ENCODE measurements at regions not wholly inside any gene's neighbourhood (a gene's known extent, or its start where the extent isn't known, plus 50 kb on each side); places are given as distances from the start of the nearest gene placed in this dataset.

DNA sequence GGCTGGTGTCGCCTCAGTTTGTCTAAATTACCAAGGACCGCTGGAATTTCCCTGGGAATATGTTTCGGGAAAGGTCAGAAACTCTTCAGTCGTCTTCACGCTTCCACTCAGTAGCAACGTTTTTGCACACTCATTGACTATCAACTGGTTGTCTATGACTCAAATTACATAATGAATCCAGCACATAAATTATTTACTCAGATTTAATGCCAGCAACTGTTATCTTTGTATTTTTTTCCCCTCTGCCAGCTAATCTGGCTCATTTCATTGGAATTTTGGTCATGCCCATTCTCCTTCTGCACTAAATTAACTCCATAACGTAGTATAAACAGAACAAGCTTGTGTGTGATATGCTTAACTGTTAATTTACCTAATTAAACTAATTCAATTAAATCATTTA is 372.7 kb upstream of the ZFHX3 start:
- no peak overlapping the region for H3K4me3 Mint-ChIP-seq

DNA sequence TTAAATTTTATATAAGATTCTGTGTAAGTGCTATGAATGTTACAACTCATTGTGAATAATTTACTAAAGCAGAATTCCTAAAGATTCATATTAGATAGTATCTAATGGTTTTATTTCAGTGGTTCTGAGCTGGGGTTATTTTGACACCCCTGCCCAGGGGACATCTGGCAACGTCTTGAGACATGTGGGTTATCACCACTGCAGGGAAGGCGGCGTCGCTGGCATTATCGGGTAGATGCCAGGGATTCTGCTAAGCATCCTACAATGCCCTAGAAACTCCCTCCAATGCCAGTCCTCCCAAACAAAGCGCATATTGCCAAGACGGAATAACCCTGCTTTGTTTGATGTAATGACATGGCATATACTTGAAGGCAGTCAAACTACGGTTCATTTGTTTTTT is 372.3 kb upstream of the ZFHX3 start:
- Mint-ChIP-seq H3K36me3 (ENCODE audit: low read depth) (no peaks in the 10 kb centered on the region), H3K27me3 (ENCODE audit: low read depth) (no peaks in the 10 kb centered on the region), H3K4me1 (ENCODE audit: low read depth) (no peaks in the 10 kb centered on the region), H3K4me3 (no peak overlapping the region), H3K27ac (no peak overlapping the region), H3K9me3 (peaks cover 2% of the 10 kb centered on the region)

More for the DNA sequence above, 372.7 kb upstream of the ZFHX3 start:
- no peaks in the 10 kb centered on the region for H3K36me3 Mint-ChIP-seq (ENCODE audit: low read depth)
- no peaks in the 10 kb centered on the region for H3K27me3 Mint-ChIP-seq (ENCODE audit: low read depth)
- peaks cover 2% of the 10 kb centered on the region for H3K9me3 Mint-ChIP-seq
- H3K27ac Mint-ChIP-seq = no peak overlapping the region
- no peaks in the 10 kb centered on the region for H3K4me1 Mint-ChIP-seq (ENCODE audit: low read depth)

DNA sequence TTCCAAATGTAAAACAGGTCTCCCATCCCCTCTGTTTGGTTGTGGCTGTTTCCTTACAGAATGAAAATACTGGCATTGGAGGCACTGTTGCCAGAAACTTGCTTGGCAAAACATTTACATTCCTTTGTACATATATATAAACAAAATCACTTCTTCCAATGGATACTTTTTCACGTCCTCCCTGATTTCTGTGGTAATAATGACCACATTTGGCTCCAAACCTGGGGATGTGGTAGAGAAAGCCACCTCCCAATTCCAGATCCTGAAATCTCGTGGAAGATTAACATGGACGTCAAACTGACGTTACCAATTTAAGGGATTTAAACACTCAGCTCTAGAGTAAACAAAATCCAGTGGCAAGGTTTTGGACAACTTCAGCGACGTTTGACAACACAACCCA is 370.8 kb upstream of the ZFHX3 start:
- Mint-ChIP-seq H3K27ac (no peak overlapping the region), H3K4me3 (no peak overlapping the region), H3K27me3 (ENCODE audit: low read depth) (no peaks in the 10 kb centered on the region), H3K4me1 (ENCODE audit: low read depth) (no peaks in the 10 kb centered on the region), H3K36me3 (ENCODE audit: low read depth) (no peaks in the 10 kb centered on the region), H3K9me3 (peaks cover 2% of the 10 kb centered on the region)

DNA sequence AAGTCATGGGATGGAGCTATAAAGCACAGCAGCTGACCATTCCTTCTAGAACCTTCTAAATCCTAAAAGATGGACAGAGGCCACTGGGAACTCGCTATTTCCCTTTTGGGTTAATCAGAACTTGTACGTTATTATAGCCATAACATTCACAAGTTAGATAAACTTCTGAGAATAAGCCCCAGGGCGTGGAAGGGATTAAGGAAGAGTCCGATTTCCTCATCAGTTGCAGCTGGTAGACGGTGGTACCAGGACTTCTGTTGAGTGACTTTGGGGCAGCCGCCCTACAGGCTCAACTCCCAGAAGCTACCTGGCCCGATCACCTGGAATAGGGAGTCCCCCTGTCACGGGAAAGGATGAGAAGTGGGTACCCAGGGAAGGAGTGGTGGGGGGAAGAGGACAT is 370.1 kb upstream of the ZFHX3 start:
- Mint-ChIP-seq H3K4me1 (ENCODE audit: low read depth) (peaks cover 2% of the 10 kb centered on the region), H3K27ac (no peak overlapping the region), H3K4me3 (no peak overlapping the region), H3K9me3 (peaks cover 2% of the 10 kb centered on the region), H3K36me3 (ENCODE audit: low read depth) (no peaks in the 10 kb centered on the region), H3K27me3 (ENCODE audit: low read depth) (no peaks in the 10 kb centered on the region)

DNA sequence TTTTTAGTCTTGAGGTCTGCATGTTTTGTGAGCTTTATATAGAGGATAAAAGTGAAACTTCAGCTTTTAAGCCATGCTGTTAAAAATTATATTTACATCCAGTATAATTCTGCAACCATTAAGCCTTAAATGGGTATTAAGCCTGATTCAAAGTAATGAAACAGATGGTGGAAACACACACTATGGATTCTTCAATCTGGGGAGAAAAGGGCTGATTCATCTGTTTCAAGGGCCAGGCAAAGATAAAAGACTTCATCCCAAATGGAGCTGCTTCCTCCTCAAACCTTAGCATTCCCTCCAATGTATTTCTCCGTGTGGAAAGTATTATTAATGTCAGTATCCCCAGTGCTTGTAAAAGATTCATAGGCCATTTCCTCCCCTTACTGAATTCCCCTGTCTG is 367.4 kb upstream of the ZFHX3 start:
- H3K9me3 Mint-ChIP-seq = peaks cover 2% of the 10 kb centered on the region
- H3K36me3 Mint-ChIP-seq (ENCODE audit: low read depth) = no peaks in the 10 kb centered on the region
- peaks cover 3% of the 10 kb centered on the region for H3K4me1 Mint-ChIP-seq (ENCODE audit: low read depth)
- no peak overlapping the region for H3K4me3 Mint-ChIP-seq
- H3K27ac Mint-ChIP-seq = no peak overlapping the region
- H3K27me3 Mint-ChIP-seq (ENCODE audit: low read depth) = no peaks in the 10 kb centered on the region

DNA sequence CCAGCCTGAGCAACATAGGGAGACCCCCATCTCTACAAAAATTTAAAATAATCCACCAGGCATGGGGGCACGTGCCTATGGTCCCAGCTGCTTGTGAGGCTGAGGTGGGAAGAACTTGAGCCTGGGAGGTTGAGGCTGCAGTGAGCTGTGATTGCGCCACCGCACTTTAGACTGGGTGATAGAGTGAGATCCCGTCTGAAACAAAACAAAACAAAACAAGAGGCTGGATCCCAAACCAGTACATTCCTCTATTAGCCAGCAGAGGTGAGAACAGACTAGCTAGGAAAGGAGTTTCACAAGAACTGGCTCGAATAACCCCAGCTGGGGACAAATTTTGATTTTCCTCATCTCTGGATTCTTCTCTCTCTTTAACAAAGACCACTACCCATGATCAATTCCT is 366.7 kb upstream of the ZFHX3 start:
- Mint-ChIP-seq H3K27ac (no peak overlapping the region), H3K36me3 (ENCODE audit: low read depth) (no peaks in the 10 kb centered on the region)

DNA sequence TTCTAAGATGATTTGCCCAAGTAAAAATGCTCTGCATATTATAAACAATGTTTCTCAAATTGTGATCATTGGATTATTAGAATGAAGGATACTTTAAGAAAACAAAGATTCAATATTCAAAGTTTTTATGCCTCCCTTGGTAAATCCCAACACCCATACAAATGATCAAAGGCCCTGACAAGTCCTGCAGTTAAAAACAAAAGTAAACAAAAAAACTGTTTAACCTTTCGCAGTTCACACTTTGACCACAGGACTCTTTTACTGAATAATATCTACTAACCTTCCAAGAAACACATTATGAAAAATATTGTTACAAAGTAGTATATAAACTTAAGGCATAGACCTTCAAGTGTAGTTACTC is 365.9 kb upstream of the ZFHX3 start:
- Mint-ChIP-seq H3K4me3 (no peak overlapping the region), H3K27me3 (ENCODE audit: low read depth) (no peaks in the 10 kb centered on the region), H3K9me3 (peaks cover 2% of the 10 kb centered on the region), H3K4me1 (ENCODE audit: low read depth) (peaks cover 3% of the 10 kb centered on the region), H3K36me3 (ENCODE audit: low read depth) (no peaks in the 10 kb centered on the region), H3K27ac (no peak overlapping the region)

More for the DNA sequence above, 366.7 kb upstream of the ZFHX3 start:
- Mint-ChIP-seq H3K4me3 (no peak overlapping the region), H3K9me3 (peaks cover 2% of the 10 kb centered on the region), H3K4me1 (ENCODE audit: low read depth) (peaks cover 3% of the 10 kb centered on the region), H3K27me3 (ENCODE audit: low read depth) (no peaks in the 10 kb centered on the region)

DNA sequence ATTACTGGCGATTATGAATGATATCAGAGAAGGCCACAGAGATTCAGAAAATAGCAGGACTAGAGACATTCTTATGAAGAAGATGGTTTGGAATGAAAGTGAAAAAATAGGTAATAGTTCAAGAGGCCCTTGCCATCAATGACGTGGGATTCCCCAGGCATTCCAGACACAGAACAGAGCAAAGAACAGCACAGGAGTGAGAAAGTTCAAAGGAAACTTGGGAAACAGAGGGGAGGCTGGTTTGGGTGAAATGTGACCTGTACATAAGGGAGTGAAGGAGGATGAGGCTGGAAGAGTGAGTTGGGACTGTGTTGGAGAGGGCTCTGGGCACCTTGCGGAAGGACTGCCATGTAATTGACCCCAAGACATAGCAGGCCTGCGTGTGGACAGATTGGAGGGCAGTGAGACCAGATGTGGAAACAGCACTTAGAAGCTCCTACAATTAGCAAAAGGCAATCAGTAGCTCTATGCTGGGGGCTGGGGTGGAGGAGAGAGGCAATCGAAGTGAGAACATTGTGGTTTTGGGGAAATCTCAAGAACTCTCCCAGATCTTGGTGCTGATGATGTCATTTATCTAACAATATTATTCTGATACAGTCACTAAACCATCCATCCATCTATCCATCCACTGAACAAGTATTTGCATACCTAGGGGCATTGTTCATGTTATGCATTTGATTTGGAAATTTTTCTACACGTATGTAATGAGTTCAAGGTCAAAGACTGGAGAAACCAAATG is 365.3 kb upstream of the ZFHX3 start:
- no peak overlapping the region for H3K4me3 Mint-ChIP-seq
- H3K27me3 Mint-ChIP-seq (ENCODE audit: low read depth) = no peaks in the 10 kb centered on the region
- H3K9me3 Mint-ChIP-seq = peaks cover 2% of the 10 kb centered on the region
- peaks cover 3% of the 10 kb centered on the region for H3K4me1 Mint-ChIP-seq (ENCODE audit: low read depth)
- no peak overlapping the region for H3K27ac Mint-ChIP-seq
- no peaks in the 10 kb centered on the region for H3K36me3 Mint-ChIP-seq (ENCODE audit: low read depth)

DNA sequence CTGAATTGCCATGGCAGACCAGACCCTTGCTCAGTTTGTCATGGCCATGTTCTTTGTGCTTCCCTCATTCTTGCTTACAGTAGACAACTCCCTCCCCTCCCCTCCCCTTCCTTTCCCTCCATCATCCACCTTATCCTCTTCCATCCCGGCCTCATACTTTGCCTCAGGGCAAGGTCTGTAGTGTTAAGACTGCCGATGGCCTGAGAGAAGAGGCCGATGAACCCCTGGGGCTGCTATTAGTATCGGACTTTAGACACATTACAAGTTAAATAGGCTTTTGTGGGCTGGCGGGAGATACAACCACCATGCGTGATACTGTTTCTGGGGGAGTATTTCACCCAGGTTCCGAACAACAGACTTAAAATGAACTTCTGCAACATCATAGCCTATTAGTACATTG is 364.5 kb upstream of the ZFHX3 start:
- Mint-ChIP-seq H3K27me3 (ENCODE audit: low read depth) (no peaks in the 10 kb centered on the region), H3K36me3 (ENCODE audit: low read depth) (no peaks in the 10 kb centered on the region), H3K9me3 (peaks cover 2% of the 10 kb centered on the region), H3K4me1 (ENCODE audit: low read depth) (peaks cover 3% of the 10 kb centered on the region), H3K27ac (no peak overlapping the region), H3K4me3 (no peak overlapping the region)

DNA sequence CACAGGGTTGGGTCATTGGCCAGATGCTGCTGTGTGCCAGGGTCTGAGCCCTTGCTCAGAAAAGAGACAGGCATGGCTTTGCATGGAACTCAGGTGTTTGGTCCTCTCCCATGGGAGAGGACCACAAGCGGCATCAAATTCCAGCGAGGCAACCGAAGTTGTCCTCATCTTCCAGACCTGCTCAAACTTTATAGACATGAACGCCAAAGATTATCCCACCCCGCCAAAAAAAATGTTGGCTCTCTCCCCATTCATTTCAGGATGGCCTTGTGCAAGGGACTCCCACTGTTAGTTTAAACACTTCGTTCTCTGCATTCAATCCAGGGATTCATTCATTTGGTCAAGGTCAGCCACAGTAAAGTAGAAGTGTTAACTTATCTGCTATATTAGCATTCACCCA is 360.8 kb upstream of the ZFHX3 start:
- no peaks in the 10 kb centered on the region for H3K27me3 Mint-ChIP-seq (ENCODE audit: low read depth)
- no peaks in the 10 kb centered on the region for H3K9me3 Mint-ChIP-seq
- H3K36me3 Mint-ChIP-seq (ENCODE audit: low read depth) = no peaks in the 10 kb centered on the region
- H3K27ac Mint-ChIP-seq = no peak overlapping the region
- H3K4me3 Mint-ChIP-seq = no peak overlapping the region
- peaks cover 3% of the 10 kb centered on the region for H3K4me1 Mint-ChIP-seq (ENCODE audit: low read depth)

DNA sequence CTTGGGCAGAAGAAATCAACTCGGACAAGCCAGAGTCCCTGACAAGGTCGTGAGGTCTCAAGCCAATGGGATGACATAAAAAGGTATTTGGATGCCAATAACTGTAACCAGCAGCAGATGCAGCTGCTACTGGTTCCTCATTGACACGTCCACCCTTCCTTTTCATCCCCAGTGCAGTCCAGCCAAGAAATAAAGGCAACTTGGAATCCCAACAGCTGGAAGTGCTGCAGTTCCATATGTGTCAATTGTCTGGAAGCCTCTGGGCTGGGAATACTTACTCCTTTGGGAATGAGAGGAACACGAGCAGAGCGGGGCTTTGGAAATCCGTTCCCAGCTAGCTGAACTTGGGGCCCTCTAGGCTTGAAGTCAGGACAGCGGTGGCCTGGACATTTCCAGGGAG is 360.4 kb upstream of the ZFHX3 start:
- Mint-ChIP-seq H3K4me3 (no peak overlapping the region), H3K27ac (no peak overlapping the region), H3K36me3 (ENCODE audit: low read depth) (no peaks in the 10 kb centered on the region), H3K9me3 (no peaks in the 10 kb centered on the region), H3K27me3 (ENCODE audit: low read depth) (no peaks in the 10 kb centered on the region), H3K4me1 (ENCODE audit: low read depth) (peaks cover 3% of the 10 kb centered on the region)

DNA sequence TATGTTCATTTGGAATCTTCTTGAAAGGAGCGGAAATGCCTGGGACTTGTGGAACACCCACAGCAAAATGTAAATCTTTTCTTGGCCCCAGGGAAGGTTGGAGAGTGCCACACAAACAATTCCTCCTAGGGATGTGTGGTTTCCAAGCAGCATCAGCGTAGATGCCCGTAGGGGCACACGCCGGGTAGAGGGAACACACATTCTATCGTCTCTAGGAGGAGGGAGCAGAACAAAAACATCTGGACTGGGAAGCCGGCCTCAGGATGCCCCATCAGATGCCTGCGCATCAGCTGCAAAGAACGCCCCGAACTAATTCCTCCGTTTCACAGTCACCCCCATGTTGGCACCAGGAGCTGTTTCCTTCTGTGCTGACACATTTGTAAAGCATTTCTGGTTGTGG is 357.9 kb upstream of the ZFHX3 start:
- Mint-ChIP-seq H3K4me3 (no peak overlapping the region), H3K9me3 (no peaks in the 10 kb centered on the region), H3K36me3 (ENCODE audit: low read depth) (no peaks in the 10 kb centered on the region), H3K27ac (no peak overlapping the region), H3K27me3 (ENCODE audit: low read depth) (no peaks in the 10 kb centered on the region), H3K4me1 (ENCODE audit: low read depth) (no peaks in the 10 kb centered on the region)

DNA sequence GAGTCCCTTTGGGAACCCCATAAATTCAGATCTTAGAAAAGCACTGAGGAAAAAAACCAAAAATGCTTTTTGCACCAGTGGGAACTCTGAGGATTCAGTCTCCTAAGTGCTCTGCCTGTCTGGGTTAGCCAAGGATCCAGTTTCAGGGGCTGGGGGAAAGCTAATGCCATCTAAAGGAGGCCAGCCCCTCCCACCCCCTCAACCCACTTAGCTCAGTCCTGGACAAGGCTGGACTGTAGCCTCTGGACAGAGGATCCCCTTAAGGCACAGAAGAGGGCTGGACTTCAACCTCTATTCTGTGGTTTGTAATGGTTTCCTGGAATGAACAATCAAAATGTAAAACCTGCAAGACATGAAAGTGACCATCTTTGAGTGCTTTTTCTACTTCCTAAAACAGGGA is 356.1 kb upstream of the ZFHX3 start:
- Mint-ChIP-seq H3K9me3 (no peaks in the 10 kb centered on the region), H3K4me3 (no peak overlapping the region), H3K27me3 (ENCODE audit: low read depth) (no peaks in the 10 kb centered on the region), H3K27ac (no peak overlapping the region), H3K4me1 (ENCODE audit: low read depth) (no peaks in the 10 kb centered on the region), H3K36me3 (ENCODE audit: low read depth) (no peaks in the 10 kb centered on the region)

DNA sequence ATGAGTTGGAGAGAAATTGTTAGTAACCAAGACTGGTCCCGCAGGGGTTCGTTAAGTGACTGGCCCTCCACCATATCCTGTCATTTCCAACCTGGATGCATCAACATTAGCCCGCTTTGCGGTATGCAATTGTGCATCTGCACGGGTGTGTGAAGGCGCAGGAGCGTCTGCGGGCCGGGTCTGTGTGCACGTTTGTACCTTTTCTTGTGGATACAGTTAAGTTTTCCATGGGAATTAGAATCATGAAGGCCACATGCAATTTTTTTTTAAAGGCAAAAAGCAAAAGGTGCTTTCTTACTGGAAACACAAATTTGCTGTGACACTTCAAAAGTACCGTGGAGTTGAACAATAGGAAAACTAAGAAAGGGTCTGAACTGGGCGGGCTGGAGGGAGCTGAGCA is 355.4 kb upstream of the ZFHX3 start:
- no peak overlapping the region for H3K27ac Mint-ChIP-seq

DNA sequence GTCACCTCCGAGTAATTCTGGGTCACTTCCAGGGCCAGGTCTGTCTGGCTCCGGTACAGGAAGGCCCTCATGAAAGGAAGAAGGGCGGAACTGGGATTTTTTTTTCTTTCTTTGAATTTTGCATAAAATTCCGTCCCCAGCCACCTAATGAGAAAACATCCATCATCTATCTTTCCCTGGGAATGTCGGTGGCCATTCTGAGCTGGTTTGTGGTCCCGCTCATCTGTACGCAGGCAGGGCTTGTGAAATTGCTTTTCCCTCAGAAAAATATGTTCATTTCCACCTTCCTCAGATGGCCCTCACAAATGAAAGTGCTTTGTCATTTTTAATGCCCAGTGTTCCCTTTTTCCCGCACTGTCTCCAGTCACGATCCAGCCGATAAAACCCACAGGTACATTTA is 353.0 kb upstream of the ZFHX3 start:
- H3K9me3 Mint-ChIP-seq = no peaks in the 10 kb centered on the region
- H3K4me3 Mint-ChIP-seq = no peak overlapping the region
- no peaks in the 10 kb centered on the region for H3K36me3 Mint-ChIP-seq (ENCODE audit: low read depth)
- no peaks in the 10 kb centered on the region for H3K4me1 Mint-ChIP-seq (ENCODE audit: low read depth)
- H3K27ac Mint-ChIP-seq = no peak overlapping the region
- no peaks in the 10 kb centered on the region for H3K27me3 Mint-ChIP-seq (ENCODE audit: low read depth)

More for the DNA sequence above, 355.4 kb upstream of the ZFHX3 start:
- Mint-ChIP-seq H3K4me1 (ENCODE audit: low read depth) (no peaks in the 10 kb centered on the region), H3K4me3 (no peak overlapping the region), H3K27me3 (ENCODE audit: low read depth) (no peaks in the 10 kb centered on the region), H3K36me3 (ENCODE audit: low read depth) (no peaks in the 10 kb centered on the region), H3K9me3 (no peaks in the 10 kb centered on the region)

DNA sequence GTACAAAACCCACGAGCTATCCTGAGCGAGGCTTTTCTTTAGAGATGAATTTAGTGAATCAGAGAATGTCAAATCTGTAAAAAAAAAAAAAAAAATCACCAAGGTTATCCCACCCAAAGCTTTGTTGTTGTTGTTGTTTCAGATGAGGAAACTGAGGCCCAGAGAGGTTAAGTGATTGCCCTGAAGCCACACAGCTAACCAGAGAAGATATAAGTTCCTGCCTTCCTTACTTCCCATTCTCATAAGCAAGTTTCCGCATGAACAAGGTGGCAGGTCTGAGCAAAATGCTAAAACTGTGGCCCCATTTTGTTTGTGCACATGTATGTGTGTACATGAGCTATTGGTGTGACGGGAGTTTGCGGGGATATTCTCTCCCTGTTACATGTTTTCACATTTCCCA is 352.1 kb upstream of the ZFHX3 start:
- Mint-ChIP-seq H3K9me3 (no peaks in the 10 kb centered on the region), H3K4me1 (ENCODE audit: low read depth) (no peaks in the 10 kb centered on the region), H3K36me3 (ENCODE audit: low read depth) (no peaks in the 10 kb centered on the region), H3K27me3 (ENCODE audit: low read depth) (no peaks in the 10 kb centered on the region), H3K4me3 (no peak overlapping the region), H3K27ac (no peak overlapping the region)
